ENCODE measurements at regions not wholly inside any gene's neighbourhood (a gene's known extent, or its start where the extent isn't known, plus 50 kb on each side); places are given as distances from the start of the nearest gene placed in this dataset.

- ATAC-seq (replicated peaks) = no peak
- Mint-ChIP-seq H3K9me3 (no peaks in the 10 kb centered on the region), H3K4me1 (no peaks in the 10 kb centered on the region), H3K4me3 (no peak overlapping the region), H3K27me3 (no peaks in the 10 kb centered on the region), H3K36me3 (ENCODE audit: low read depth) (no peaks in the 10 kb centered on the region), H3K27ac (no peak overlapping the region)
Observed at GRCh38 chr2:238698072-238698352, 149.9 kb upstream of the TWIST2 start.

- no peak overlapping the region for H3K27ac Mint-ChIP-seq
- no peaks in the 10 kb centered on the region for H3K27me3 Mint-ChIP-seq
- no peaks in the 10 kb centered on the region for H3K36me3 Mint-ChIP-seq (ENCODE audit: low read depth)
- no peaks in the 10 kb centered on the region for H3K9me3 Mint-ChIP-seq
- no peaks in the 10 kb centered on the region for H3K4me1 Mint-ChIP-seq
- no peak for ATAC-seq (replicated peaks)
- no peak overlapping the region for H3K4me3 Mint-ChIP-seq
Observed at GRCh38 chr2:238698451-238699306, 149.2 kb upstream of the TWIST2 start.

GRCh38 chr2:238699307-238700116 is 148.4 kb upstream of the TWIST2 start:
- ATAC-seq (replicated peaks) = no peak
- Mint-ChIP-seq H3K4me3 (no peak overlapping the region), H3K27me3 (peaks cover under 1% of the 10 kb centered on the region)

GRCh38 chr2:238700117-238700457 is 147.8 kb upstream of the TWIST2 start:
- peaks cover 3% of the 10 kb centered on the region for H3K27me3 Mint-ChIP-seq
- ATAC-seq (replicated peaks) = no peak
- no peak overlapping the region for H3K4me3 Mint-ChIP-seq
- H3K9me3 Mint-ChIP-seq = no peaks in the 10 kb centered on the region
- no peaks in the 10 kb centered on the region for H3K4me1 Mint-ChIP-seq
- no peak overlapping the region for H3K27ac Mint-ChIP-seq
- no peaks in the 10 kb centered on the region for H3K36me3 Mint-ChIP-seq (ENCODE audit: low read depth)

More at GRCh38 chr2:238699307-238700116, 148.4 kb upstream of the TWIST2 start:
- Mint-ChIP-seq H3K4me1 (no peaks in the 10 kb centered on the region), H3K27ac (no peak overlapping the region), H3K36me3 (ENCODE audit: low read depth) (no peaks in the 10 kb centered on the region), H3K9me3 (no peaks in the 10 kb centered on the region)

GRCh38 chr2:238700506-238701340 is 147.2 kb upstream of the TWIST2 start:
- no peaks in the 10 kb centered on the region for H3K36me3 Mint-ChIP-seq (ENCODE audit: low read depth)
- H3K4me1 Mint-ChIP-seq = no peaks in the 10 kb centered on the region
- no peak overlapping the region for H3K27ac Mint-ChIP-seq
- no peak for ATAC-seq (replicated peaks)
- no peak overlapping the region for H3K4me3 Mint-ChIP-seq
- H3K27me3 Mint-ChIP-seq = peaks cover 3% of the 10 kb centered on the region
- no peaks in the 10 kb centered on the region for H3K9me3 Mint-ChIP-seq

- H3K4me1 Mint-ChIP-seq = no peaks in the 10 kb centered on the region
- H3K36me3 Mint-ChIP-seq (ENCODE audit: low read depth) = no peaks in the 10 kb centered on the region
- ATAC-seq (replicated peaks) = no peak
- H3K4me3 Mint-ChIP-seq = no peak overlapping the region
- H3K27me3 Mint-ChIP-seq = peaks cover 3% of the 10 kb centered on the region
- no peaks in the 10 kb centered on the region for H3K9me3 Mint-ChIP-seq
- no peak overlapping the region for H3K27ac Mint-ChIP-seq
Observed at GRCh38 chr2:238701341-238702206, 146.3 kb upstream of the TWIST2 start.

- H3K27me3 Mint-ChIP-seq = peaks cover 3% of the 10 kb centered on the region
- H3K4me1 Mint-ChIP-seq = no peaks in the 10 kb centered on the region
- no peak overlapping the region for H3K4me3 Mint-ChIP-seq
- no peaks in the 10 kb centered on the region for H3K36me3 Mint-ChIP-seq (ENCODE audit: low read depth)
- H3K9me3 Mint-ChIP-seq = no peaks in the 10 kb centered on the region
- H3K27ac Mint-ChIP-seq = no peak overlapping the region
- no peak for ATAC-seq (replicated peaks)
Observed at GRCh38 chr2:238702276-238703052, 145.4 kb upstream of the TWIST2 start.

- no peak overlapping the region for H3K27ac Mint-ChIP-seq
- no peak for ATAC-seq (replicated peaks)
- H3K4me1 Mint-ChIP-seq = no peaks in the 10 kb centered on the region
- no peaks in the 10 kb centered on the region for H3K9me3 Mint-ChIP-seq
- H3K4me3 Mint-ChIP-seq = no peak overlapping the region
- no peaks in the 10 kb centered on the region for H3K36me3 Mint-ChIP-seq (ENCODE audit: low read depth)
- peaks cover 7% of the 10 kb centered on the region for H3K27me3 Mint-ChIP-seq
Observed at GRCh38 chr2:238703053-238703415, 144.9 kb upstream of the TWIST2 start.

- Mint-ChIP-seq H3K27ac (no peak overlapping the region), H3K4me3 (no peak overlapping the region), H3K36me3 (ENCODE audit: low read depth) (no peaks in the 10 kb centered on the region), H3K4me1 (no peaks in the 10 kb centered on the region), H3K27me3 (peaks cover 10% of the 10 kb centered on the region), H3K9me3 (no peaks in the 10 kb centered on the region)
- ATAC-seq (replicated peaks) = peak; percentile 14
Observed at GRCh38 chr2:238703436-238703835, 144.4 kb upstream of the TWIST2 start.

- Mint-ChIP-seq H3K36me3 (ENCODE audit: low read depth) (no peaks in the 10 kb centered on the region), H3K9me3 (no peaks in the 10 kb centered on the region), H3K27ac (no peak overlapping the region), H3K27me3 (peaks cover 16% of the 10 kb centered on the region), H3K4me3 (no peak overlapping the region), H3K4me1 (no peaks in the 10 kb centered on the region)
- ATAC-seq (replicated peaks) = no peak
Observed at GRCh38 chr2:238704471-238705225, 143.2 kb upstream of the TWIST2 start.

GRCh38 chr2:238706163-238706562 is 141.7 kb upstream of the TWIST2 start:
- no peaks in the 10 kb centered on the region for H3K4me1 Mint-ChIP-seq

GRCh38 chr2:238706673-238707072 is 141.2 kb upstream of the TWIST2 start:
- ATAC-seq (replicated peaks) = no peak
- H3K4me1 Mint-ChIP-seq = no peaks in the 10 kb centered on the region

More at GRCh38 chr2:238706163-238706562, 141.7 kb upstream of the TWIST2 start:
- Mint-ChIP-seq H3K36me3 (ENCODE audit: low read depth) (no peaks in the 10 kb centered on the region), H3K27ac (no peak overlapping the region), H3K4me3 (no peak overlapping the region), H3K9me3 (no peaks in the 10 kb centered on the region), H3K27me3 (peaks cover 16% of the 10 kb centered on the region)
- ATAC-seq (replicated peaks) = no peak

More at GRCh38 chr2:238706673-238707072, 141.2 kb upstream of the TWIST2 start:
- Mint-ChIP-seq H3K36me3 (ENCODE audit: low read depth) (no peaks in the 10 kb centered on the region), H3K4me3 (no peak overlapping the region), H3K27me3 (peaks cover 18% of the 10 kb centered on the region), H3K9me3 (no peaks in the 10 kb centered on the region), H3K27ac (no peak overlapping the region)

Measured in activated T-helper 17 cell treated with anti-CD3 and anti-CD28 coated beads, Interleukin-2, amount 50 U/mL, for 72 hours (primary cell).